ENCODE measurements at regions not wholly inside any gene's neighbourhood (a gene's known extent, or its start where the extent isn't known, plus 50 kb on each side); places are given as distances from the start of the nearest gene placed in this dataset.

GRCh38 chr2:176752295-176752694 is 460.3 kb upstream of the HNRNPA3 start:
- TF ChIP-seq CTCF (IDR thresholded peaks at IDR 0.05) (no peak), EP300 (IDR thresholded peaks at IDR 0.05) (no peak), POLR2A (IDR thresholded peaks at IDR 0.05) (no peak)
